HG03432 (cell line): ENCODE measurements at regions not wholly inside any gene's neighbourhood (a gene's known extent, or its start where the extent isn't known, plus 50 kb on each side); places are given as distances from the start of the nearest gene placed in this dataset.
"Not testable (repeated sequence)": the region's sequence is repeated elsewhere in the genome, so short reads cannot be mapped to it uniquely, and the experiment has no call there.

Experiments
- ATAC-seq: cut with Tn5 transposase; IDR thresholded peaks from one replicate; pipeline ENCODE4 v1.9.1; 2021; ENCODE audit warnings: mild to moderate bottlenecking, moderate library complexity; ENCODE audit not compliant: unreplicated experiment

DNA sequence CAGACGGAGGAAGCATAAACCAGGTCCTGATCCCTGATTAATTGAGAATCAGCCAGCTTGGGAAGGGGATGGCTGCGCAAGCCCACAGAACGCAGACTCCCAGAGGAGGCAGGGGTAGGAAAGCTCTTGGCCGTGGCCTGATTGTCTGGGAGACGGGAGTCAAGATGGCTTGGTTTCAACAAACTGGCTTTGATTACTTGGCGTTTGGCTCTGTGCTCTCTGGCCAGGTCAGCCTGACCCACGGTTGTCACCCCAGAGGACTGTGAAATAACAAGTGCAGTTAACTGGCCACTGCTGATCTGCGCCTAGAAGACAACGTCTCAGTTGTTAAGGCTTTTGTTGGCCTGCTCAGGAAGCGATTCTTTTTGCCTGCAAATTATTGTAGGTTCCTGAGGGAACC is 387.0 kb upstream of the PROK2 start:
- ATAC-seq: no peak

- no peak for ATAC-seq
Measured at GRCh38 chr3:72171463-72171881, 386.5 kb upstream of the PROK2 start.

DNA sequence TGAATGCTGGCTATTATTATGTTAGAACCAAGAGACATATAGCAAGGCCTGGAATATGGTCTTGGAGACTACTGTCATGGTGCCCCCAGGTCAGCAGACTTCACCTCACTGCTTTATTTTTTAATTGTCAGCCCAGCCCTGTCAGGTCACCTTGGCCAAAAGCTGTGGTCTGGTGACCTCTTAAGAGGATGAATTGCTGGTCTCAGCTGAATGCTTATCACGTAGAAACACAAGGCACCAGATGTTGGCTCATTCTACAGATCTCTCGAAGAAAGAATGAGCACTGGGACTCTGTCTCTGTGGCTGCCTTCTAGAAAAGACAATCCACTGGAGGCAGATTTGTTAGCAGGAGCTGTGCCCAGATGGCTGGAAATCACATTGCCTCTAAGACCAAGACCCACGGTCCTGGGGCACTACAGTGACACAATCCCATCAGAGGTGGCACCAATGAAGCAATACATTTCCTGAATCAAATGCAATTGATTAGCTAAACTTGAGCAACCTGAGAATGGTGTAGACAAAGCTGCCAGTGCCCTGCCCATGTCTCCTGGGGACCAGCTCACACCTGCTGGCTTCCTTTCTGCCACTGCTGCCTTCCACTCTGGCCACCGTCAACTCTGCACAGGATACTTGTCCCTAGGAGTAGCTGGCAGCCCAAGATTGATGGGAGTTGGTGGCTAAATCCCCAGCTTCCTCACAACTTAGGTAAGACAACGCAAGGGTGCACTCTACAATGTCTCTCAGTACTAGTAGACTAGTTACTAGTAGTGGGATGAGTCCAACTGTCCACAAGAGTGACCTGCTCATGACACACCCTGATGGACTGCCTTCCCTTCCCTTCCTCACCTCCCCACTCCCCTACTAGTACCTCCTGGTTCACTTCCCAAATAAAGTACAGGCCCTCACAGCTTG is 384.9 kb upstream of the PROK2 start:
- no peak for ATAC-seq

DNA sequence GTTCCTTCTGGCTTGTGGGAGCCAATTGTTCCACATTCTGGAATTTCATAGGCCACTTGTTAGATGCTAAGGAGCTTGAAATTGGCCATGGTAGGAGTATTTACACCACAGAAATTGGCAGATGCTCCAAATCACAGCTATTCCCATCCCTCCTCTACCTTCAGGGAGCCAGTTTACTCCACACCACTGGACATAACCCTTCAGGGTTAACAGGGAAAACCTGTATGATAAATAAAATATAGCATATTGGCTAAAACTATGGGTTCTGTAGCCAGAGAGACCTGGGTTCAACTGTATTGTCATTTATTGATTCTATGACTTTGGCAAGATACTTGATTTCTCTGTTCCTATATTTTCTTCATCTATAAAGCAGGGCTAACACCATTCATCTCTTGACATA is 384.2 kb upstream of the PROK2 start:
- no peak for ATAC-seq

GRCh38 chr3:72165808-72166207 is 380.9 kb upstream of the PROK2 start:
- ATAC-seq: no peak

DNA sequence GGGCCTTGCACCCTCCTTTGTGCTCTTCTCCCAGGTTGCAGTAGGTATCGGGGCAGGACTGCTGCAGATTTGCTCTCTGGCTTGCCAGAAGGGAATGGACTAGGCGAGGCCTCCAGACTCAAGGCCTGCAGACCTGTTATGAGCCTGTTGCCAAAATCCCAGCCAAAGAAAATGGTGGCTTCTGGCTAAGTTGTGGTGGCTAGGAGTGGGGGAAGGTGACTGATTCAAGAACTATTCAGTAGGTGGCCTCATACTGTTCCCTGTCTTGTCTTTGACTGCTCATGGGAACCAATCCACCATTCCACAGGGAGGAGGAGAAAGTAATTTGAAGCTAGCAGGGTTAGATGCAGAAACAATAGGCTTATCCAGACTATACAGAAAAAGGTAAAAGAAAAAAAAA is 380.4 kb upstream of the PROK2 start:
- ATAC-seq: no peak

- ATAC-seq: no peak
Measured at GRCh38 chr3:72164635-72164978, 379.7 kb upstream of the PROK2 start.

DNA sequence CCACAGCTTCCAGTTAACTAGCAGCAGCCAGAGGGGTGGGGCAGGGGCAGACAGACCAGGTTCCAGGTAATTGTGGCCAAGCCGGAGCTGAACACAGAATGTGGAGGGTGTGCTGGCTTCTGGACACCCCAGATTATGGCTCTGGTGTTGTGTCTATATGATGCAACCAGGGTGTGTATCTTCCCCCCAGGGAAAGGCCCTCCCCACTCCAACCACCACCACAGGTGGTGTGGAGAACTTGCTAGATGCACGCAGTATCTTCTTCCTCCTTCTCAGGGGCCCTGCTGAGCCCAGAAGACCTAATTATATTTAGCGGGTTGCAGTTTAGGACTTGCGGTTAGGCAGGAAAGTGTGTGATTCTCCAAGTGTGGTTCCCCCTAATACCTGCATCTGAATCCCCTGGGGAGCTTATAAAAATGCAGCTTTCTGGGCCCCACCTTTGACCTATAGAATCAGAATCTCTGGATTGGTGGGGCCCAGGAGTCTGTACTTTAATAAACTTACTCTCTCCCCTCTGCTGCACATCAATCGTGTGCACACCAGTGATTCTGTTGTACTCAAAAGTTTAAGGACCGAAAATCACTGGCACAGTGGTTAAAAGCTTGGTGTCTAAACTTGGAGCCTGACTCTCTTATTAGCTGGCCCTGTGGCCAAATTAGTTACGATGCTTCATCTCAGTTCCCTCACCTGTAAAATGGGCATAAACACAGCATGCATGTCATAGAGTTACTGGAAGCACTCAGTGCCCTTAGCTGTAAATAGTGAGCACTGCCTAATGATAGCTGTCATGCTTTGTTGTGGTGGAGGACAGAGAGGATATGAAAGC is 379.1 kb upstream of the PROK2 start:
- ATAC-seq: peak; percentile 93

DNA sequence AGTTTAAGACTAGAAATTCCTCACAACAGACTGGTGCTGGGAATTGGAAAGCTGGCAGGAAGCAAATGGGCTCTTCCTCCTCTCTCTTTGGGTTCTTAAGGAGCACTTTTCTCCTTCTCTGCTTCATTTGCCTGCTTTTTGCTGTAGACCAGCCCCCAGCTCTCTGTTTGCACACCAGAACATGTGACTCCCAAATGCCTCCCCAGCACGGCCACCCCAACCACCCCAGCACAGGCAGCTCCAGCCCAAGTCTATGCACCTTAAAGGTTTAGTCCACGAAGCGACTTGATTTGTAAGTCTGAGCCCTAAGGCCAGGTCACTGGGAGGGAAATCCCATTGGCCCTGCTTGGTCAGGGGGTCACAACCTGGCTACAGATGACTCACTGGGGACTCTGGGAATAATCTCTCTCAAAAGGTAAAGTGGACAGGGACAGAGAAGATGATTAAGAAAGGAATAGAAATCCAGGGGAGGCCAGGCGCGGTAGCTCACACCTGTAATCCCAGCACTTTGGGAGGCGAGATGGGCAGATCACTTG is 377.8 kb upstream of the PROK2 start:
- ATAC-seq: no peak

GRCh38 chr3:72161881-72162595 is 377.1 kb upstream of the PROK2 start:
- ATAC-seq: no peak

GRCh38 chr3:72161285-72161684 is 376.3 kb upstream of the PROK2 start:
- not testable (repeated sequence) for ATAC-seq

DNA sequence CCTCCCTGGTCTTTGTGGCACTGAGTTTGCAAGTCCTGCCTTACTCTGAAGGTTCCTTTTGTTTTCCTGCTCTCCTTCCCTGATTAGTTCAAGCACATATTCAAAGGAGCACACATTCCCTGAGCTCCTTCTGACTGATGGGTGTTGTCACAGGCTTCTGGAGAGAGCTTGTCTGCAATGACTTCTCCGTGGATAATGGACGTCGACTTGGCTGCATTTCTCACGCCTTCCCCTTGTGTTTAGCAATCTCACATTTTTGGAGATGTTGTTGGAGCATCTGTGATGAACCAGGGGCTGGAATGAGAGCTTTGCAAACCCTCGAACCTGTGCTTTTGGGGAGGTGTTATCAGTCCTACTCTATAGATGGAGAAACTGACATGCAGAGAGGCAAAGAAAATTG is 375.4 kb upstream of the PROK2 start:
- no peak for ATAC-seq

- no peak for ATAC-seq
Measured at GRCh38 chr3:72159487-72159886, 374.5 kb upstream of the PROK2 start.

GRCh38 chr3:72158639-72159326 is 373.8 kb upstream of the PROK2 start:
- no peak for ATAC-seq

- peak; percentile 70 for ATAC-seq
Measured at GRCh38 chr3:72157748-72158638, 373.0 kb upstream of the PROK2 start.

GRCh38 chr3:72155391-72156064 is 370.6 kb upstream of the PROK2 start:
- no peak for ATAC-seq

DNA sequence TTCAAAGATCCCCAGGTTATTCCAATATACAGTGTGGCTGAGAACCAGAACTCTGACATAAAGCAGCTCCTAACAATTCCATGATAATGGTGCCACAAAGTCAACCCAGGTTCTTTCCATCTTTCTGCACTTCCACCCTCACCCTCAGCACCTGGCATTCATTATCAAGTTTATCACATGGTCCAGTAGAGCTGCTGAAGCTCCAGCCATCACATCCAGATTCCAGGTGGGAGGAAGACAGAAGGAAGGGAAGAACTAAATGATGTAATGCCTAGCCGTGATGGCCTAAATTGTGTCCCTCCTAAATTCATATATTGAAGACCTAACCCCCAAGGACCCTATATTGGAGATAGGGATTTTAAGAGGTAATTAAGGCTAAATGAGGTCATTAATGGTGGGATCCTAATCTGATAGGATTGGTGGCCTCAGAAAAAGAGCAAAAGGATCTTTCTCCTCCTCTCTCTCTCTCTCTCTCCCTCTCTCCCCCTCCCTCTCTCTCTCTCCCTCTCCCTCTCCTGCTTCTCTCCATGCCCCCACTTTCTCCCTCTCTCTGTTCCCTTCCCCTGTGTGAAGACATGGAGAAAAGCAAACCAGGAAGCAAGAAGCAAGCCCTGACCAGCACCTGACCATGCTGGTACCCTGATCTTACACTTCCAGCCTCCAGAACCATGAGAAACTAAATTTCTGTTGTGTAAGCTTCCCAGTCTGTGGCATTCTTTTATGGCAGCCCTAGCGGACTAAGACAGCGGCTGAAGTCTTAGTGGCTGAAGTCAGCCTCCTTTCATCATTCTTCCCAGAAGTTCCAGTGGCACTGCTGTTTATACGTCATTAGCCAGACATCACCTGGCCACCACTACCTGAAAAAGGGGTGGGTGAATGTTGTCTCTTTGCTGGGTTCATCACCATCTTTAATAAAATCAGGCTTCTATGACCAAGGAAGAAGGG is 369.7 kb upstream of the PROK2 start:
- no peak for ATAC-seq
